ENCODE measurements at regions not wholly inside any gene's neighbourhood (a gene's known extent, or its start where the extent isn't known, plus 50 kb on each side); places are given as distances from the start of the nearest gene placed in this dataset.

GRCh38 chr11:71137376-71137775, 115.0 kb downstream of the SHANK2 start:
- Histone ChIP-seq H3K36me3 (ENCODE audit: control insufficient read depth, insufficient read depth, low read length) (no peaks in the 10 kb centered on the region), H3K27ac (ENCODE audit: low read length) (no peak overlapping the region), H3K4me1 (ENCODE audit: control insufficient read depth, insufficient read depth, low read length) (no peaks in the 10 kb centered on the region), H3K27me3 (ENCODE audit: control insufficient read depth, insufficient read depth, low read length) (no peaks in the 10 kb centered on the region), H3K4me3 (ENCODE audit: low read depth in 2 of 2, low read length in 2 of 2) (no peak overlapping the region), H3K9me3 (ENCODE audit: control insufficient read depth, insufficient read depth, low read depth, low read length) (no peaks in the 10 kb centered on the region)
- ChIA-PET POLR2A (no interaction called here), CTCF (no interaction called here)
- BruUV-seq (replicated peaks), result no TSS peak
- TF ChIP-seq REST (IDR thresholded peaks at IDR 0.05; ENCODE audit: insufficient read depth in 1 of 2, low read depth in 2 of 2, low read length in 1 of 2), result no peak
- TF ChIP-seq TCF7L2 (IDR thresholded peaks at IDR 0.05; ENCODE audit: low read depth, low read length), result no peak
- no peak for TF ChIP-seq POLR2AphosphoS5 (IDR thresholded peaks at IDR 0.05; ENCODE audit: low read depth, low read length)
- no peak for TF ChIP-seq CTCF (IDR thresholded peaks at IDR 0.05)
- TF ChIP-seq SIN3A (IDR thresholded peaks at IDR 0.05; ENCODE audit: borderline replicate concordance, insufficient read depth, low read depth, low read length), result no peak
- no peak for ATAC-seq
- in situ Hi-C loops (cut with HindIII; ENCODE audit: low pct_unique_long_range_greater_than_20kb, low sequenced_read_pairs) (no loop called here), intact Hi-C loops (cut with micrococcal nuclease; ENCODE audit: unreplicated experiment) (no loop called here)
- DNase-seq (ENCODE audit: low read depth, low spot score), result no peak

GRCh38 chr11:71136095-71136845, 116.1 kb downstream of the SHANK2 start:
- ATAC-seq, result no peak
- no peak overlapping the region for H3K27ac ChIP-seq (ENCODE audit: low read length)
- ChIA-PET CTCF (no interaction called here), POLR2A (no interaction called here)
- intact Hi-C loops (cut with micrococcal nuclease; ENCODE audit: unreplicated experiment) (no loop called here), in situ Hi-C loops (cut with HindIII; ENCODE audit: low pct_unique_long_range_greater_than_20kb, low sequenced_read_pairs) (no loop called here)
- DNase-seq (ENCODE audit: low read depth, low spot score), result no peak
- H3K36me3 ChIP-seq (ENCODE audit: control insufficient read depth, insufficient read depth, low read length), result no peaks in the 10 kb centered on the region
- TF ChIP-seq TCF7L2 (IDR thresholded peaks at IDR 0.05; ENCODE audit: low read depth, low read length) (no peak), SIN3A (IDR thresholded peaks at IDR 0.05; ENCODE audit: borderline replicate concordance, insufficient read depth, low read depth, low read length) (no peak), CTCF (IDR thresholded peaks at IDR 0.05) (no peak), REST (IDR thresholded peaks at IDR 0.05; ENCODE audit: insufficient read depth in 1 of 2, low read depth in 2 of 2, low read length in 1 of 2) (no peak), POLR2AphosphoS5 (IDR thresholded peaks at IDR 0.05; ENCODE audit: low read depth, low read length) (no peak)
- BruUV-seq (replicated peaks), result no TSS peak
- no peaks in the 10 kb centered on the region for H3K27me3 ChIP-seq (ENCODE audit: control insufficient read depth, insufficient read depth, low read length)
- no peak overlapping the region for H3K4me3 ChIP-seq (ENCODE audit: low read depth in 2 of 2, low read length in 2 of 2)
- H3K9me3 ChIP-seq (ENCODE audit: control insufficient read depth, insufficient read depth, low read depth, low read length), result no peaks in the 10 kb centered on the region
- no peaks in the 10 kb centered on the region for H3K4me1 ChIP-seq (ENCODE audit: control insufficient read depth, insufficient read depth, low read length)
